ENCODE measurements at regions not wholly inside any gene's neighbourhood (a gene's known extent, or its start where the extent isn't known, plus 50 kb on each side); places are given as distances from the start of the nearest gene placed in this dataset.

GRCh38 chr9:29882767-29883166, 2309.5 kb upstream of the C9orf72 start:
- BruUV-seq (replicated peaks): no TSS peak
- POLR2A ChIA-PET: no interaction called here

GRCh38 chr9:29906065-29906464, 2332.8 kb upstream of the C9orf72 start:
- POLR2A ChIA-PET: no interaction called here
- Histone ChIP-seq H3K9me3 (ENCODE audit: control insufficient read depth, insufficient read depth, low read depth, low read length) (no peaks in the 10 kb centered on the region), H3K27ac (ENCODE audit: low read length) (no peak overlapping the region), H3K4me3 (ENCODE audit: low read depth in 2 of 2, low read length in 2 of 2) (no peak overlapping the region), H3K36me3 (ENCODE audit: control insufficient read depth, insufficient read depth, low read length) (no peaks in the 10 kb centered on the region), H3K4me1 (ENCODE audit: control insufficient read depth, insufficient read depth, low read length) (no peaks in the 10 kb centered on the region), H3K27me3 (ENCODE audit: control insufficient read depth, insufficient read depth, low read length) (no peaks in the 10 kb centered on the region)
- in situ Hi-C loops (cut with HindIII; ENCODE audit: low pct_unique_long_range_greater_than_20kb, low sequenced_read_pairs) (no loop called here), intact Hi-C loops (cut with micrococcal nuclease; ENCODE audit: unreplicated experiment) (no loop called here)
- BruUV-seq (replicated peaks): no TSS peak
- ATAC-seq (no peak), DNase-seq (ENCODE audit: low read depth, low spot score) (no peak)
- CTCF ChIA-PET: no interaction called here
- no peak for TF ChIP-seq POLR2AphosphoS5 (IDR thresholded peaks at IDR 0.05; ENCODE audit: low read depth, low read length)
- TF ChIP-seq REST (IDR thresholded peaks at IDR 0.05; ENCODE audit: insufficient read depth in 1 of 2, low read depth in 2 of 2, low read length in 1 of 2): no peak
- TF ChIP-seq TCF7L2 (IDR thresholded peaks at IDR 0.05; ENCODE audit: low read depth, low read length): no peak
- no peak for TF ChIP-seq SIN3A (IDR thresholded peaks at IDR 0.05; ENCODE audit: borderline replicate concordance, insufficient read depth, low read depth, low read length)
- no peak for TF ChIP-seq CTCF (IDR thresholded peaks at IDR 0.05)

More at GRCh38 chr9:29882767-29883166, 2309.5 kb upstream of the C9orf72 start:
- CTCF ChIA-PET: no interaction called here
- H3K36me3 ChIP-seq (ENCODE audit: control insufficient read depth, insufficient read depth, low read length): no peaks in the 10 kb centered on the region
- no peaks in the 10 kb centered on the region for H3K27me3 ChIP-seq (ENCODE audit: control insufficient read depth, insufficient read depth, low read length)
- H3K27ac ChIP-seq (ENCODE audit: low read length): no peak overlapping the region
- intact Hi-C loops (cut with micrococcal nuclease; ENCODE audit: unreplicated experiment) (no loop called here), in situ Hi-C loops (cut with HindIII; ENCODE audit: low pct_unique_long_range_greater_than_20kb, low sequenced_read_pairs) (no loop called here)
- DNase-seq (ENCODE audit: low read depth, low spot score) (no peak), ATAC-seq (no peak)
- no peaks in the 10 kb centered on the region for H3K4me1 ChIP-seq (ENCODE audit: control insufficient read depth, insufficient read depth, low read length)
- no peaks in the 10 kb centered on the region for H3K9me3 ChIP-seq (ENCODE audit: control insufficient read depth, insufficient read depth, low read depth, low read length)
- no peak overlapping the region for H3K4me3 ChIP-seq (ENCODE audit: low read depth in 2 of 2, low read length in 2 of 2)
- TF ChIP-seq TCF7L2 (IDR thresholded peaks at IDR 0.05; ENCODE audit: low read depth, low read length): no peak
- no peak for TF ChIP-seq CTCF (IDR thresholded peaks at IDR 0.05)
- TF ChIP-seq REST (IDR thresholded peaks at IDR 0.05; ENCODE audit: insufficient read depth in 1 of 2, low read depth in 2 of 2, low read length in 1 of 2): no peak
- no peak for TF ChIP-seq POLR2AphosphoS5 (IDR thresholded peaks at IDR 0.05; ENCODE audit: low read depth, low read length)
- TF ChIP-seq SIN3A (IDR thresholded peaks at IDR 0.05; ENCODE audit: borderline replicate concordance, insufficient read depth, low read depth, low read length): no peak
